GM19467 (cell line): ENCODE measurements at regions not wholly inside any gene's neighbourhood (a gene's known extent, or its start where the extent isn't known, plus 50 kb on each side); places are given as distances from the start of the nearest gene placed in this dataset.

Source experiments
- ATAC-seq: cut with Tn5 transposase; IDR thresholded peaks from one replicate; pipeline ENCODE4 v1.9.1; 2021; ENCODE audit warnings: mild to moderate bottlenecking, moderate library complexity; ENCODE audit not compliant: unreplicated experiment

GRCh38 chr2:120849278-120849677 lies 113.6 kb downstream of the GLI2 start:
- ATAC-seq, result no peak

- no peak for ATAC-seq
Measured at GRCh38 chr2:120850551-120850950, 114.9 kb downstream of the GLI2 start.

- ATAC-seq, result no peak
Measured at GRCh38 chr2:120851116-120851773, 115.6 kb downstream of the GLI2 start.

GRCh38 chr2:120852200-120852815 lies 116.6 kb downstream of the GLI2 start:
- ATAC-seq, result no peak

- ATAC-seq, result no peak
Measured at GRCh38 chr2:120853306-120854013, 117.8 kb downstream of the GLI2 start.

- no peak for ATAC-seq
Measured at GRCh38 chr2:120854014-120854620, 118.4 kb downstream of the GLI2 start.

GRCh38 chr2:120854766-120855530 lies 119.3 kb downstream of the GLI2 start:
- ATAC-seq, result no peak

- no peak for ATAC-seq
Measured at GRCh38 chr2:120855855-120856405, 120.3 kb downstream of the GLI2 start.

- ATAC-seq, result no peak
Measured at GRCh38 chr2:120856421-120856862, 120.8 kb downstream of the GLI2 start.

- no peak for ATAC-seq
Measured at GRCh38 chr2:120857422-120857821, 121.8 kb downstream of the GLI2 start.

- ATAC-seq, result no peak
Measured at GRCh38 chr2:120857931-120858330, 122.3 kb downstream of the GLI2 start.

GRCh38 chr2:120858361-120859106 lies 122.9 kb downstream of the GLI2 start:
- no peak for ATAC-seq

GRCh38 chr2:120859128-120859527 lies 123.5 kb downstream of the GLI2 start:
- ATAC-seq, result no peak

GRCh38 chr2:120859814-120860578 lies 124.3 kb downstream of the GLI2 start:
- no peak for ATAC-seq

GRCh38 chr2:120860579-120860922 lies 124.9 kb downstream of the GLI2 start:
- no peak for ATAC-seq

- no peak for ATAC-seq
Measured at GRCh38 chr2:120861191-120861575, 125.5 kb downstream of the GLI2 start.

GRCh38 chr2:120861576-120862191 lies 126.0 kb downstream of the GLI2 start:
- ATAC-seq, result no peak

GRCh38 chr2:120862201-120863060 lies 126.8 kb downstream of the GLI2 start:
- no peak for ATAC-seq
